ENCODE measurements at regions not wholly inside any gene's neighbourhood (a gene's known extent, or its start where the extent isn't known, plus 50 kb on each side); places are given as distances from the start of the nearest gene placed in this dataset.

- no peak for TF ChIP-seq ZNF592 (IDR thresholded peaks at IDR 0.05)
- no peak for TF ChIP-seq E4F1 (IDR thresholded peaks at IDR 0.05; ENCODE audit: borderline replicate concordance, partially characterized antibody)
- TF ChIP-seq SMAD1 (IDR thresholded peaks at IDR 0.05; ENCODE audit: low read depth, partially characterized antibody), result no peak
Measured at GRCh38 chr7:96484091-96484490, 162.2 kb upstream of the SLC25A13 start (continued).

- Histone ChIP-seq H3K36me3 (ENCODE audit: control insufficient read depth in 2 of 2, insufficient read depth in 2 of 2, low read length in 1 of 2) (no peaks in the 10 kb centered on the region), H3K4me2 (ENCODE audit: control insufficient read depth, insufficient read depth) (no peak overlapping the region), H4K20me1 (ENCODE audit: control insufficient read depth, insufficient read depth) (no peaks in the 10 kb centered on the region), H3K27me3 (replicated peaks in 1 of 2; ENCODE audit: control insufficient read depth in 2 of 2, insufficient read depth in 2 of 2, low read length in 1 of 2) (no peaks in the 10 kb centered on the region), H3K4me1 (ENCODE audit: control insufficient read depth, insufficient read depth, low read length) (no peaks in the 10 kb centered on the region), H2AFZ (ENCODE audit: control insufficient read depth, low read depth, low read length) (no peak overlapping the region), H3K9me3 (replicated peaks; ENCODE audit: control insufficient read depth, insufficient read depth, low read length) (no peaks in the 10 kb centered on the region), H3K4me3 (no peak overlapping the region), H3K27ac (ENCODE audit: control insufficient read depth, insufficient read depth) (no peak overlapping the region), H3K9ac (ENCODE audit: control insufficient read depth, insufficient read depth, low read length) (no peak overlapping the region), H3K79me2 (ENCODE audit: control insufficient read depth, insufficient read depth, low read length) (no peaks in the 10 kb centered on the region)
- TF ChIP-seq GATAD2B (conservative IDR thresholded peaks at IDR 0.05; ENCODE audit: low read depth) (no peak), SIX5 (IDR thresholded peaks at IDR 0.05; ENCODE audit: low read depth, low read length, severe bottlenecking) (no peak), NR2C1 (IDR thresholded peaks at IDR 0.05) (no peak), BMI1 (IDR thresholded peaks at IDR 0.05; ENCODE audit: borderline replicate concordance) (no peak), PAX8 (IDR thresholded peaks at IDR 0.05) (no peak), RFX5 (IDR thresholded peaks at IDR 0.05; ENCODE audit: low read depth, low read length) (no peak), SMAD1 (IDR thresholded peaks at IDR 0.05; ENCODE audit: low read depth, partially characterized antibody) (no peak), WRNIP1 (IDR thresholded peaks at IDR 0.05; ENCODE audit: borderline replicate concordance, low read depth, low read length) (no peak), RAD51 (IDR thresholded peaks at IDR 0.05) (no peak), IKZF1 (conservative IDR thresholded peaks at IDR 0.05) (no peak)
- BruUV-seq (replicated peaks), result no TSS peak
- intact Hi-C loops (cut with micrococcal nuclease; ENCODE audit: unreplicated experiment) (no loop called here), in situ Hi-C loops (cut with MboI) (no loop called here)
- FAIRE-seq, result no peak
- POLR2A ChIA-PET, result no interaction called here
- 28% methylated on average over 1 of the region's 1 CpG for WGBS (ENCODE audit: insufficient coverage, insufficient replicate concordance, low lambda C conversion rate, missing lambda C conversion rate)
- SMC1A ChIA-PET (ENCODE audit: uncharacterized antibody, unreplicated experiment), result no interaction called here
- RAD21 ChIA-PET (ENCODE audit: unreplicated experiment), result no interaction called here
- ATAC-seq, result no peak
- CTCF ChIA-PET, result no interaction called here
- DNase-seq (ENCODE audit: low read depth, low spot score), result no peak
Measured at GRCh38 chr7:96481796-96482195, 159.9 kb upstream of the SLC25A13 start.

All from GM12878 (cell line).